ENCODE measurements at regions not wholly inside any gene's neighbourhood (a gene's known extent, or its start where the extent isn't known, plus 50 kb on each side); places are given as distances from the start of the nearest gene placed in this dataset.

DNA sequence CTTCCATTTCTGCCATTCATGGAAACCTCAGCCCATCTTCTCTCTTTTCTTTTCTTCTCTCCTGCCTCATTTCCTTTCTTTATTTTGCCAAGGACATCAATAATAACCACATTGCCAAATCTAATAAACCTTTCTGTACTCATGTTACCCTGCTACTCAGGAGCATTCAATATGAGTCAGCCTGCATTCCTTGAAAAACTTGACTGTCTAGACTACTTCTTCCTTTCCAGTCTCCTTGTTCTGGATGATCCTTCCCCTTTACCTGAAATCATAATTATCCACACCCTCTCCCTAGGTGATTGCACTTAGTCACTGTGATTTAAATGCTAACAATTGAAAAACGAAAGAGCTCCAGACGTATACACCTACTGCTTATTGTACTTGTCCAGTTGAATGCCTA, 253.2 kb upstream of the CENPE start:
- H3K4me3 ChIP-seq (ENCODE audit: low read depth, low read length), result no peak overlapping the region
- POLR2A ChIA-PET, result no interaction called here
- no peak for DNase-seq (ENCODE audit: low read depth, low spot score)
- CTCF ChIA-PET, result no interaction called here
- TF ChIP-seq, protein P1, sequence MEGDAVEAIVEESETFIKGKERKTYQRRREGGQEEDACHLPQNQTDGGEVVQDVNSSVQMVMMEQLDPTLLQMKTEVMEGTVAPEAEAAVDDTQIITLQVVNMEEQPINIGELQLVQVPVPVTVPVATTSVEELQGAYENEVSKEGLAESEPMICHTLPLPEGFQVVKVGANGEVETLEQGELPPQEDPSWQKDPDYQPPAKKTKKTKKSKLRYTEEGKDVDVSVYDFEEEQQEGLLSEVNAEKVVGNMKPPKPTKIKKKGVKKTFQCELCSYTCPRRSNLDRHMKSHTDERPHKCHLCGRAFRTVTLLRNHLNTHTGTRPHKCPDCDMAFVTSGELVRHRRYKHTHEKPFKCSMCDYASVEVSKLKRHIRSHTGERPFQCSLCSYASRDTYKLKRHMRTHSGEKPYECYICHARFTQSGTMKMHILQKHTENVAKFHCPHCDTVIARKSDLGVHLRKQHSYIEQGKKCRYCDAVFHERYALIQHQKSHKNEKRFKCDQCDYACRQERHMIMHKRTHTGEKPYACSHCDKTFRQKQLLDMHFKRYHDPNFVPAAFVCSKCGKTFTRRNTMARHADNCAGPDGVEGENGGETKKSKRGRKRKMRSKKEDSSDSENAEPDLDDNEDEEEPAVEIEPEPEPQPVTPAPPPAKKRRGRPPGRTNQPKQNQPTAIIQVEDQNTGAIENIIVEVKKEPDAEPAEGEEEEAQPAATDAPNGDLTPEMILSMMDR (IDR thresholded peaks at IDR 0.05; ENCODE audit: insufficient read depth, low read length, missing control alignments), result no peak

DNA sequence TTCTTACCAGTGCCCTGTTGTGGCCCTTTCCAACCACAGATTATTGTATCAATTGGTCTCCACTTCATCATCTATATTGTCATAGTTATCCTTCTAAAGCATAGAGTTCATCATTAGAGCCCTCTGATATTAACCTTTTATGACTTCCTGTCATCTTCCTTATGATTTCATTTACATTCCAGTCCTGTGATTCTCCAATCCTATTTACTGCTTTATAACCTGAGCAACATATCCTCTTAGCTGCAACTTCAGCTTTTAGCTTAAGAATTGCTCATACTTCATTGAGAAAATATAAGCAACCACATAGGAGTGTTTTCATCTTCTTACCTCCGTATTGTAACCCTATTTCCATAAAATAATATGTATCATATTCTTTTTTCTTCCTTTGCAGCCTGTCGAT, 252.6 kb upstream of the CENPE start:
- TF ChIP-seq, protein P1 (IDR thresholded peaks at IDR 0.05; ENCODE audit: insufficient read depth, low read length, missing control alignments), result no peak
- H3K4me3 ChIP-seq (ENCODE audit: low read depth, low read length), result no peak overlapping the region
- no peak for DNase-seq (ENCODE audit: low read depth, low spot score)
- POLR2A ChIA-PET, result no interaction called here
- CTCF ChIA-PET, result no interaction called here

DNA sequence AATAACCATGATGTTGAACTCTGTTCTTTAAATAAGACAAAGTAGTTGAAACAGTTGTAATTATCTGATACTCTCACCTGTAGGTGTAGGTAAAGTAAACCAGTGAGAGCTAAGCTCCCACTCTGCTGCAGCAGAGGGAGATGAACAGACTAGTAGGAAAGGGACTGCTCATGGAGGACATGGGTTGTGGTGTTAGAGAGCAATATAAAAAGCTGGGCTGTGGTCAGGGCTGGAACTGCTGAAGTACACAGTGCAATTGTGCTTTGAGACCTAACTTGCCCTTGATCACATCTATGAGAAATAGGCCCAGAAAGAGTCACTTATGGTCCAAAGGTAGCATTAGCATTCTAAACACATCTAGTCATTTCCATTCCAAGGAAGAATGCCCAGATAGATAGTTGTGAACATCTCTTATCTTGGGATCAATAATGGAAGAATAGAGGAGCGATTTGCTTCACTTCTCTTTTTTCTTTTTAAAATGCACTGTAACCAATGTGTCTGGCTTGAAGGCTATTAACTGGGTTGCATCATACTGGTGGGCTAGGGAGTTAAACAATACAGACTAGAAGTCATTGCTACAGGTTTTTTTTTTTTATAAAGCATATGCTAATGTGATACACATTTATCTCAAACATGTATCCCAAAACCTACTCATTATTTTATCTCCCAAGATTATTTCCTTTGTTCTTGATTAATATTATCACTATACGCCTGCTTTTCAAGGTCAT, 251.3 kb upstream of the CENPE start:
- TF ChIP-seq, protein P1 (IDR thresholded peaks at IDR 0.05; ENCODE audit: insufficient read depth, low read length, missing control alignments), result no peak
- no peak for DNase-seq (ENCODE audit: low read depth, low spot score)
- CTCF ChIA-PET, result no interaction called here
- POLR2A ChIA-PET, result no interaction called here
- H3K4me3 ChIP-seq (ENCODE audit: low read depth, low read length), result no peak overlapping the region

DNA sequence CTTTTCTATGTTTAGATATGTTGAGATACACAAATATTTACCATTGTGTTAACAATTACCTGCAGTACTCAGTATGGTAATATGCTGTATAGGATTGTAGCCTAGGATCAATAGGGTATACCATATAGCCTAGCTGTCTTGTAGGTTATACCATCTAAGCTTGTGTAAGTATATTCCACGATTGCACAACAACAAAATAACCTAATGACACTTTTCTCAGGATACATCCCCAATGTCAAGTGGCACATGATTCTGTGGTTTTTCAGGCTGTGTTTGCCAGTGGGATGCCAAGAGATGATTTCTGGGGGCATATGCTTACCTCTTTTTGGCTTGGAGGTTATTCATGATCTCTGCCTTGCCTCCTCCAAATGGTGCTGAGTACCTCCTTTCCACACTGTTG, 247.2 kb upstream of the CENPE start:
- TF ChIP-seq, protein P1 (IDR thresholded peaks at IDR 0.05; ENCODE audit: insufficient read depth, low read length, missing control alignments), result no peak
- no peak for DNase-seq (ENCODE audit: low read depth, low spot score)
- no peak overlapping the region for H3K4me3 ChIP-seq (ENCODE audit: low read depth, low read length)
- ChIA-PET POLR2A (no interaction called here), CTCF (no interaction called here)

DNA sequence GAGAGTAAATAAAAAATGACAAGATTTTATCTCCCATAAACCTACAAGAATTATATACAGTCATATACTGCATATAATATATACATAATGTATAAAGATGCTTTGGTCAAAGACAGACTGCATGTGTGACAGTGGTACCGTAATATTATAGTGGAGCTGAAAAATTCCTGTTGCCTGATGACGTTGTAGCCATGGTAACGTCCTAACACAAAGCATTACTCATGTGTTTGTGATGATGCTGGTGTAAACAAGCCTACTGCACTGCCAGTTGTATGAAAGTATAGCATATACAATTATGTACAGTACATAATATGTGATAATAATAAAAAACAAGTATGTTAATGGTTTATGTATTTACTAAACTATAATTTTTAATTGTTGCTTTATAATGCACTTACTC, 245.2 kb upstream of the CENPE start:
- no peak overlapping the region for H3K4me3 ChIP-seq (ENCODE audit: low read depth, low read length)
- TF ChIP-seq, protein P1 (IDR thresholded peaks at IDR 0.05; ENCODE audit: insufficient read depth, low read length, missing control alignments), result no peak
- DNase-seq (ENCODE audit: low read depth, low spot score), result no peak
- ChIA-PET POLR2A (no interaction called here), CTCF (no interaction called here)

DNA sequence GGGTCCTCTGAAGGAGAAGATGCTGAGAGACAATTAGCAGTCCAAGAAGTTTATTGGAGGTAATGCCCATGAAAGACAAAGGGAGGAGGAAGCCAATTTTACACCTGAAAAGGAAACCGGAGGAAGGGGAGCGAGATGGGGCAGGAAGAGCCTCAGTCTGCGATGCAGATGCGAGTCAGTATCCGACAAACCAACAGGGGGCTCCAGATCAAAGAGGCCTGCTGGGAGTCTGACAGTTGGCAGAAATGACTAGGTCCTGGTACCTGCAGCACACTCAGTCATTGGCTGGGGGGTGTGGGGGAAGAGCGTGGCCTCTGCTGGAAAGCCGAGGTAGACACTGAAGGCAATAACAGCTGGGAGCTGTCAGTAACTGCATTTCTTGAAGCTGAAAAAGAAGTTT, 231.1 kb upstream of the CENPE start:
- ChIA-PET CTCF (no interaction called here), POLR2A (no interaction called here)
- no peak overlapping the region for H3K4me3 ChIP-seq (ENCODE audit: low read depth, low read length)
- DNase-seq (ENCODE audit: low read depth, low spot score), result no peak
- TF ChIP-seq, protein P1 (IDR thresholded peaks at IDR 0.05; ENCODE audit: insufficient read depth, low read length, missing control alignments), result no peak
